HUES6 (cell line): ENCODE measurements at regions not wholly inside any gene's neighbourhood (a gene's known extent, or its start where the extent isn't known, plus 50 kb on each side); places are given as distances from the start of the nearest gene placed in this dataset.

Experiments used
- H3K27ac ChIP-seq: 2 replicates; pipeline ENCODE4 v1.7.0; 2013; ENCODE audit warnings: low read depth, mild to moderate bottlenecking, low read length, inconsistent platforms
- H3K27me3 ChIP-seq: 2 replicates; pipeline ENCODE4 v1.6.1; 2013; ENCODE audit warnings: low read length; ENCODE audit not compliant: control insufficient read depth, insufficient read depth
- H3K36me3 ChIP-seq: 2 replicates; pipeline ENCODE4 v1.6.1; 2013; ENCODE audit warnings: low read length; ENCODE audit not compliant: control insufficient read depth, insufficient read depth
- H3K4me1 ChIP-seq: 2 replicates; pipeline ENCODE4 v1.6.1; 2013; ENCODE audit warnings: low read length; ENCODE audit not compliant: control insufficient read depth, insufficient read depth
- H3K4me3 ChIP-seq: 2 replicates; pipeline ENCODE4 v1.5.1; 2013; ENCODE audit warnings: low read depth, low read length
- H3K9ac ChIP-seq: one replicate; pipeline ENCODE4 v1.6.1; 2013; ENCODE audit warnings: mild to moderate bottlenecking, low read length
- H3K9me3 ChIP-seq: 2 replicates; pipeline ENCODE4 v1.6.1; 2013; ENCODE audit warnings: low read depth, low read length; ENCODE audit not compliant: control insufficient read depth, insufficient read depth

- H3K4me3 ChIP-seq, result no peak overlapping the region
- H3K4me1 ChIP-seq, result no peaks in the 10 kb centered on the region
- no peak overlapping the region for H3K27ac ChIP-seq
- H3K9me3 ChIP-seq, result no peaks in the 10 kb centered on the region
- no peaks in the 10 kb centered on the region for H3K27me3 ChIP-seq
- H3K9ac ChIP-seq, result no peak overlapping the region
- H3K36me3 ChIP-seq, result no peaks in the 10 kb centered on the region
These were observed 1178.5 kb upstream of the MIR17HG start for GRCh38 chr13:90168953-90169352.

- H3K4me3 ChIP-seq, result no peak overlapping the region
- no peaks in the 10 kb centered on the region for H3K9me3 ChIP-seq
- H3K27me3 ChIP-seq, result no peaks in the 10 kb centered on the region
- no peaks in the 10 kb centered on the region for H3K36me3 ChIP-seq
- H3K4me1 ChIP-seq, result no peaks in the 10 kb centered on the region
- H3K27ac ChIP-seq, result no peak overlapping the region
- H3K9ac ChIP-seq, result no peak overlapping the region
These were observed 1177.3 kb upstream of the MIR17HG start for GRCh38 chr13:90170208-90170607.

GRCh38 chr13:90171649-90172048, 1175.8 kb upstream of the MIR17HG start:
- Histone ChIP-seq H3K27me3 (no peaks in the 10 kb centered on the region), H3K4me1 (no peaks in the 10 kb centered on the region), H3K27ac (no peak overlapping the region), H3K9me3 (no peaks in the 10 kb centered on the region), H3K9ac (no peak overlapping the region), H3K4me3 (no peak overlapping the region), H3K36me3 (no peaks in the 10 kb centered on the region)

- H3K4me3 ChIP-seq, result no peak overlapping the region
- H3K27me3 ChIP-seq, result no peaks in the 10 kb centered on the region
- H3K27ac ChIP-seq, result no peak overlapping the region
- no peaks in the 10 kb centered on the region for H3K36me3 ChIP-seq
- no peaks in the 10 kb centered on the region for H3K9me3 ChIP-seq
- H3K4me1 ChIP-seq, result no peaks in the 10 kb centered on the region
- H3K9ac ChIP-seq, result no peak overlapping the region
These were observed 1170.0 kb upstream of the MIR17HG start for GRCh38 chr13:90177512-90177911.

- H3K4me1 ChIP-seq, result no peaks in the 10 kb centered on the region
- H3K36me3 ChIP-seq, result no peaks in the 10 kb centered on the region
- H3K9me3 ChIP-seq, result no peaks in the 10 kb centered on the region
- no peaks in the 10 kb centered on the region for H3K27me3 ChIP-seq
- H3K4me3 ChIP-seq, result no peak overlapping the region
- no peak overlapping the region for H3K27ac ChIP-seq
- H3K9ac ChIP-seq, result no peak overlapping the region
These were observed 1163.1 kb upstream of the MIR17HG start for GRCh38 chr13:90184355-90184754.

GRCh38 chr13:90185734-90186133, 1161.8 kb upstream of the MIR17HG start:
- H3K9ac ChIP-seq, result no peak overlapping the region
- H3K36me3 ChIP-seq, result no peaks in the 10 kb centered on the region
- no peak overlapping the region for H3K4me3 ChIP-seq
- H3K27me3 ChIP-seq, result no peaks in the 10 kb centered on the region
- H3K4me1 ChIP-seq, result no peaks in the 10 kb centered on the region
- no peak overlapping the region for H3K27ac ChIP-seq
- no peaks in the 10 kb centered on the region for H3K9me3 ChIP-seq

GRCh38 chr13:90187478-90188350, 1159.8 kb upstream of the MIR17HG start:
- H3K9me3 ChIP-seq, result no peaks in the 10 kb centered on the region
- no peaks in the 10 kb centered on the region for H3K27me3 ChIP-seq
- H3K9ac ChIP-seq, result no peak overlapping the region
- no peaks in the 10 kb centered on the region for H3K4me1 ChIP-seq
- no peak overlapping the region for H3K27ac ChIP-seq
- no peaks in the 10 kb centered on the region for H3K36me3 ChIP-seq
- no peak overlapping the region for H3K4me3 ChIP-seq

GRCh38 chr13:90188351-90188636, 1159.2 kb upstream of the MIR17HG start:
- Histone ChIP-seq H3K9me3 (no peaks in the 10 kb centered on the region), H3K36me3 (no peaks in the 10 kb centered on the region), H3K27me3 (no peaks in the 10 kb centered on the region), H3K4me3 (no peak overlapping the region), H3K27ac (no peak overlapping the region), H3K4me1 (no peaks in the 10 kb centered on the region), H3K9ac (no peak overlapping the region)

GRCh38 chr13:90197722-90198121, 1149.8 kb upstream of the MIR17HG start:
- no peak overlapping the region for H3K9ac ChIP-seq
- H3K4me1 ChIP-seq, result no peaks in the 10 kb centered on the region
- H3K27me3 ChIP-seq, result no peaks in the 10 kb centered on the region
- no peaks in the 10 kb centered on the region for H3K36me3 ChIP-seq
- H3K27ac ChIP-seq, result no peak overlapping the region
- no peak overlapping the region for H3K4me3 ChIP-seq
- H3K9me3 ChIP-seq, result no peaks in the 10 kb centered on the region

GRCh38 chr13:90201202-90201601, 1146.3 kb upstream of the MIR17HG start:
- Histone ChIP-seq H3K27me3 (no peaks in the 10 kb centered on the region), H3K36me3 (no peaks in the 10 kb centered on the region), H3K9me3 (no peaks in the 10 kb centered on the region), H3K27ac (no peak overlapping the region), H3K4me1 (no peaks in the 10 kb centered on the region), H3K9ac (no peak overlapping the region), H3K4me3 (no peak overlapping the region)

GRCh38 chr13:90201676-90202460, 1145.6 kb upstream of the MIR17HG start:
- no peak overlapping the region for H3K9ac ChIP-seq
- H3K4me3 ChIP-seq, result no peak overlapping the region
- no peaks in the 10 kb centered on the region for H3K9me3 ChIP-seq
- no peaks in the 10 kb centered on the region for H3K4me1 ChIP-seq
- no peaks in the 10 kb centered on the region for H3K27me3 ChIP-seq
- H3K36me3 ChIP-seq, result no peaks in the 10 kb centered on the region
- no peak overlapping the region for H3K27ac ChIP-seq
